HuH-7.5 (cell line): ENCODE measurements at regions not wholly inside any gene's neighbourhood (a gene's known extent, or its start where the extent isn't known, plus 50 kb on each side); places are given as distances from the start of the nearest gene placed in this dataset.

Experiments used
- DNase-seq: peaks from one replicate; pipeline ENCODE4 v3.0.0; 2011; ENCODE audit warnings: low spot score

- no peak for DNase-seq
These were observed 148.7 kb downstream of the DYRK2 start for GRCh38 chr12:67797185-67797741.

GRCh38 chr12:67797753-67798152, 149.2 kb downstream of the DYRK2 start:
- no peak for DNase-seq

GRCh38 chr12:67798768-67799167, 150.2 kb downstream of the DYRK2 start:
- no peak for DNase-seq

- DNase-seq, result no peak
These were observed 154.2 kb downstream of the DYRK2 start for GRCh38 chr12:67802731-67803130.

- DNase-seq, result no peak
These were observed 154.9 kb downstream of the DYRK2 start for GRCh38 chr12:67803278-67803993.

- DNase-seq, result no peak
These were observed 155.6 kb downstream of the DYRK2 start for GRCh38 chr12:67804168-67804567.

- no peak for DNase-seq
These were observed 159.3 kb downstream of the DYRK2 start for GRCh38 chr12:67807814-67808213.

GRCh38 chr12:67810166-67810565, 161.6 kb downstream of the DYRK2 start:
- no peak for DNase-seq

GRCh38 chr12:67811437-67812361, 163.2 kb downstream of the DYRK2 start:
- no peak for DNase-seq

GRCh38 chr12:67813456-67813904, 164.9 kb downstream of the DYRK2 start:
- DNase-seq, result no peak

- DNase-seq, result no peak
These were observed 167.7 kb downstream of the DYRK2 start for GRCh38 chr12:67816269-67816668.

- no peak for DNase-seq
These were observed 169.9 kb downstream of the DYRK2 start for GRCh38 chr12:67818459-67818903.

GRCh38 chr12:67819902-67820301, 169.3 kb upstream of the IFNG-AS1 start:
- no peak for DNase-seq

- no peak for DNase-seq
These were observed 168.6 kb upstream of the IFNG-AS1 start for GRCh38 chr12:67820694-67821093.

- DNase-seq, result no peak
These were observed 166.4 kb upstream of the IFNG-AS1 start for GRCh38 chr12:67822826-67823225.

- DNase-seq, result no peak
These were observed 163.1 kb upstream of the IFNG-AS1 start for GRCh38 chr12:67826148-67826547.

GRCh38 chr12:67826946-67827720, 162.1 kb upstream of the IFNG-AS1 start:
- DNase-seq, result no peak

GRCh38 chr12:67827820-67828383, 161.3 kb upstream of the IFNG-AS1 start:
- DNase-seq, result no peak

GRCh38 chr12:67829896-67830295, 159.4 kb upstream of the IFNG-AS1 start:
- DNase-seq, result no peak

GRCh38 chr12:67832155-67832554, 157.1 kb upstream of the IFNG-AS1 start:
- no peak for DNase-seq

GRCh38 chr12:67833602-67834001, 155.6 kb upstream of the IFNG-AS1 start:
- no peak for DNase-seq

- no peak for DNase-seq
These were observed 151.4 kb upstream of the IFNG-AS1 start for GRCh38 chr12:67837876-67838275.
